GM19043 (cell line): ENCODE measurements at regions not wholly inside any gene's neighbourhood (a gene's known extent, or its start where the extent isn't known, plus 50 kb on each side); places are given as distances from the start of the nearest gene placed in this dataset.

ENCODE experiments used
- ATAC-seq: cut with Tn5 transposase; IDR thresholded peaks from one replicate; pipeline ENCODE4 v1.9.1; 2021; ENCODE audit warnings: low read depth; ENCODE audit not compliant: unreplicated experiment

GRCh38 chr2:40760071-40760666 is 308.3 kb upstream of the SLC8A1 start:
- ATAC-seq, result no peak

GRCh38 chr2:40773291-40773690 is 321.4 kb upstream of the SLC8A1 start:
- no peak for ATAC-seq

GRCh38 chr2:40783704-40784103 is 331.8 kb upstream of the SLC8A1 start:
- ATAC-seq, result no peak

- ATAC-seq, result no peak
Observed at GRCh38 chr2:40786636-40787035, 334.7 kb upstream of the SLC8A1 start.

- no peak for ATAC-seq
Observed at GRCh38 chr2:40797120-40797519, 345.2 kb upstream of the SLC8A1 start.

GRCh38 chr2:40803900-40804299 is 352.0 kb upstream of the SLC8A1 start:
- no peak for ATAC-seq

- ATAC-seq, result no peak
Observed at GRCh38 chr2:40809156-40809555, 357.3 kb upstream of the SLC8A1 start.

GRCh38 chr2:40814616-40815015 is 362.7 kb upstream of the SLC8A1 start:
- no peak for ATAC-seq

GRCh38 chr2:40820319-40820718 is 368.4 kb upstream of the SLC8A1 start:
- no peak for ATAC-seq

GRCh38 chr2:40823478-40823877 is 371.6 kb upstream of the SLC8A1 start:
- ATAC-seq, result no peak

GRCh38 chr2:40824278-40824677 is 372.4 kb upstream of the SLC8A1 start:
- ATAC-seq, result no peak

- no peak for ATAC-seq
Observed at GRCh38 chr2:40827392-40827791, 375.5 kb upstream of the SLC8A1 start.

- ATAC-seq, result no peak
Observed at GRCh38 chr2:40831321-40831873, 379.5 kb upstream of the SLC8A1 start.

- no peak for ATAC-seq
Observed at GRCh38 chr2:40841856-40842255, 390.0 kb upstream of the SLC8A1 start.

GRCh38 chr2:40844353-40845277 is 392.7 kb upstream of the SLC8A1 start:
- no peak for ATAC-seq

- no peak for ATAC-seq
Observed at GRCh38 chr2:40851661-40852060, 399.8 kb upstream of the SLC8A1 start.

- ATAC-seq, result no peak
Observed at GRCh38 chr2:40859617-40860016, 407.7 kb upstream of the SLC8A1 start.

GRCh38 chr2:40867829-40868228 is 415.9 kb upstream of the SLC8A1 start:
- ATAC-seq, result no peak

GRCh38 chr2:40872580-40872979 is 420.7 kb upstream of the SLC8A1 start:
- no peak for ATAC-seq

- no peak for ATAC-seq
Observed at GRCh38 chr2:40874380-40874779, 422.5 kb upstream of the SLC8A1 start.

- no peak for ATAC-seq
Observed at GRCh38 chr2:40877734-40878288, 425.9 kb upstream of the SLC8A1 start.
